ENCODE measurements at regions not wholly inside any gene's neighbourhood (a gene's known extent, or its start where the extent isn't known, plus 50 kb on each side); places are given as distances from the start of the nearest gene placed in this dataset.

GRCh38 chr4:11624370-11624769 lies 195.7 kb upstream of the HS3ST1 start:
- TF ChIP-seq CTCF (IDR thresholded peaks at IDR 0.05; ENCODE audit: low read depth, low read length), result no peak
- no peak for TF ChIP-seq EZH2phosphoT487 (IDR thresholded peaks at IDR 0.05; ENCODE audit: low read depth)
